IMR-90 (cell line): ENCODE measurements at regions not wholly inside any gene's neighbourhood (a gene's known extent, or its start where the extent isn't known, plus 50 kb on each side); places are given as distances from the start of the nearest gene placed in this dataset.

Experiments
- ATAC-seq: fragments of 200-7000 bp; cut with Tn5 transposase; 2 replicates; pipeline ENCODE4 v1.9.1; 2020; ENCODE audit warnings: low read depth, mild to moderate bottlenecking, moderate library complexity
- BruUV-seq: library from RNA; stranded (reverse); fragments of 400-500 nt; replicated peaks from 2 replicates; lab custom pipeline; 2021; lab: Mats Ljungman, UMichigan
- CTCF ChIA-PET: fragments of 300-600 bp; formaldehyde crosslinking; extraction: SDS; loops from one replicate; lab custom pipeline; 2021; ENCODE audit warnings: antibody characterized with exemption; lab: Yijun Ruan, JAX
- POLR2A ChIA-PET: fragments of 300-600 bp; sonication (Branson Sonifier 250); formaldehyde crosslinking; loops from one replicate; lab custom pipeline; 2022; ENCODE audit warnings: antibody characterized with exemption; ENCODE audit not compliant: unreplicated experiment; lab: Charles Lee
- DNase-seq: peaks from one replicate; pipeline ENCODE4 v3.0.0; 2013
- H2AFZ ChIP-seq: replicated peaks from 2 replicates; pipeline ENCODE3; 2013; ENCODE audit warnings: low read length, mild to moderate bottlenecking; ENCODE audit not compliant: poor library complexity
- H2AK5ac ChIP-seq: 2 replicates; pipeline ENCODE4 v1.6.1; 2013; ENCODE audit warnings: low read depth, low read length, inconsistent platforms
- H2AK9ac ChIP-seq: replicated peaks from 2 replicates; pipeline ENCODE3; 2013; ENCODE audit warnings: mild to moderate bottlenecking, low read depth, low read length, moderate library complexity; ENCODE audit not compliant: poor library complexity
- H2BK120ac ChIP-seq: 2 replicates; pipeline ENCODE4 v1.6.1; 2013; ENCODE audit warnings: low read depth, low read length, inconsistent platforms
- H2BK15ac ChIP-seq: 3 replicates; pipeline ENCODE4 v1.6.1; 2013; ENCODE audit warnings: low read depth, low read length, inconsistent platforms
- H2BK20ac ChIP-seq: 2 replicates; pipeline ENCODE4 v1.6.1; 2013; ENCODE audit warnings: low read depth, mild to moderate bottlenecking, inconsistent platforms, low read length, moderate library complexity
- H2BK5ac ChIP-seq: 2 replicates; pipeline ENCODE4 v1.6.1; 2013; ENCODE audit warnings: mild to moderate bottlenecking, low read depth, low read length, inconsistent platforms; ENCODE audit not compliant: poor library complexity, severe bottlenecking
- H3K14ac ChIP-seq: replicated peaks from 2 replicates; pipeline ENCODE4 v1.6.1; 2013; ENCODE audit warnings: low read depth, low read length, inconsistent platforms
- H3K18ac ChIP-seq: 2 replicates; pipeline ENCODE4 v1.6.1; 2013; ENCODE audit warnings: low read depth, low read length, control low read depth
- H3K23ac ChIP-seq: 2 replicates; pipeline ENCODE4 v1.6.1; 2013; ENCODE audit warnings: low read depth, low read length, inconsistent platforms
- H3K27ac ChIP-seq: 2 replicates; pipeline ENCODE4 v1.5.1; 2013; ENCODE audit warnings: mild to moderate bottlenecking, control low read depth, low read length; ENCODE audit not compliant: insufficient read depth
- H3K27me3 ChIP-seq: 2 replicates; pipeline ENCODE4 v1.6.1; 2013; ENCODE audit warnings: low read length; ENCODE audit not compliant: control insufficient read depth, insufficient read depth
- H3K36me3 ChIP-seq: 2 replicates; pipeline ENCODE4 v1.6.1; 2013; ENCODE audit warnings: low read length, mixed read lengths; ENCODE audit not compliant: control insufficient read depth, insufficient read depth
- H3K4ac ChIP-seq: 2 replicates; pipeline ENCODE4 v1.6.1; 2013; ENCODE audit warnings: low read depth, low read length, inconsistent platforms
- H3K4me1 ChIP-seq: 2 replicates; pipeline ENCODE4 v1.6.1; 2013; ENCODE audit warnings: low read length, mixed read lengths; ENCODE audit not compliant: control insufficient read depth, insufficient read depth
- H3K4me2 ChIP-seq: 2 replicates; pipeline ENCODE4 v1.6.1; 2013; ENCODE audit warnings: low read depth, mild to moderate bottlenecking, control low read depth, low read length, moderate library complexity
- H3K4me3 ChIP-seq: 2 replicates; pipeline ENCODE4 v1.5.1; 2013; ENCODE audit warnings: low read depth, mild to moderate bottlenecking, control low read depth, low read length, moderate library complexity; ENCODE audit not compliant: insufficient read depth
- H3K56ac ChIP-seq: 2 replicates; pipeline ENCODE4 v1.6.1; 2013; ENCODE audit warnings: low read length, inconsistent platforms; ENCODE audit not compliant: insufficient read depth; ENCODE audit errors: extremely low read depth
- H3K79me1 ChIP-seq, 2 experiments: 2 replicates each; pipeline ENCODE4 v1.6.1; 2013; ENCODE audit warnings: low read length in 2 of 2, inconsistent platforms in 1 of 2, low read depth in 1 of 2
- H3K9ac ChIP-seq: 2 replicates; pipeline ENCODE4 v1.6.1; 2013; ENCODE audit warnings: low read depth, low read length, control low read depth
- H3K9me1 ChIP-seq: 2 replicates; pipeline ENCODE4 v1.6.1; 2013; ENCODE audit warnings: low read length, inconsistent platforms; ENCODE audit not compliant: insufficient read depth
- H3K9me3 ChIP-seq: 2 replicates; pipeline ENCODE4 v1.6.1; 2013; ENCODE audit warnings: low read length; ENCODE audit not compliant: control insufficient read depth, insufficient read depth
- H4K20me1 ChIP-seq: 2 replicates; pipeline ENCODE4 v1.6.1; 2013; ENCODE audit warnings: low read length, inconsistent platforms; ENCODE audit not compliant: insufficient read depth
- H4K5ac ChIP-seq: 2 replicates; pipeline ENCODE4 v1.6.1; 2013; ENCODE audit warnings: mild to moderate bottlenecking, low read depth, low read length, control low read depth
- H4K8ac ChIP-seq, 2 experiments: 2 replicates each; pipeline ENCODE4 v1.6.1; 2013; ENCODE audit warnings: low read depth in 2 of 2, low read length in 2 of 2, control low read depth in 1 of 2, inconsistent platforms in 1 of 2
- H4K91ac ChIP-seq: 2 replicates; pipeline ENCODE4 v1.6.1; 2013; ENCODE audit warnings: low read depth, low read length, inconsistent platforms; ENCODE audit not compliant: insufficient read depth
- RCOR1 ChIP-seq: IDR thresholded peaks from 2 replicates; pipeline ENCODE4 v1.6.1; 2012; ENCODE audit warnings: mild to moderate bottlenecking, low read length, improper control_type of control experiment; ENCODE audit not compliant: insufficient replicate concordance
- WGBS, 2 experiments: methylation state at CpG; one replicate each; pipeline versions ENCODE4 v1.1.5 to v1.1.7; 2013; ENCODE audit warnings: missing lambda C conversion rate in 2 of 2; ENCODE audit not compliant: insufficient read length in 1 of 2; ENCODE audit errors: extremely low coverage in 2 of 2; 5-methylcytosine and 5-hydroxymethylcytosine counted together
- dilution Hi-C: fragments of 300-500 bp; cut with HindIII; formaldehyde crosslinking; loops from one replicate; pipeline ENCODE4 v1.14.3; 2018; ENCODE audit warnings: low sequenced_read_pairs; ENCODE audit not compliant: unreplicated experiment
- in situ Hi-C: fragments of 300-500 bp; cut with MboI; formaldehyde crosslinking; loops from 3 replicates; pipeline ENCODE4 v1.14.3; 2019; ENCODE audit warnings: low sequenced_read_pairs, inconsistent platforms, mixed read lengths
- intact Hi-C: fragments of 100-400 bp; cut with micrococcal nuclease; formaldehyde crosslinking; loops from 2 replicates; pipeline ENCODE4 v1.10.0; 2022

- intact Hi-C loops (no loop called here), in situ Hi-C loops (no loop called here), dilution Hi-C loops (no loop called here)
- Histone ChIP-seq H2BK20ac (no peak overlapping the region), H3K4me2 (no peak overlapping the region), H3K4me3 (no peak overlapping the region), H3K27me3 (no peaks in the 10 kb centered on the region), H2BK120ac (no peak overlapping the region), H3K79me1 (no peaks in the 10 kb centered on the region), H4K20me1 (no peaks in the 10 kb centered on the region), H4K8ac (no peak overlapping the region), H2AFZ (no peak overlapping the region), H2BK5ac (no peak overlapping the region), H2AK9ac (no peak overlapping the region), H4K5ac (no peak overlapping the region), H3K18ac (no peak overlapping the region), H2BK15ac (no peak overlapping the region), H3K4ac (no peak overlapping the region), H3K14ac (no peak overlapping the region), H4K91ac (no peak overlapping the region), H3K9me1 (no peaks in the 10 kb centered on the region), H3K23ac (no peak overlapping the region), H3K36me3 (no peaks in the 10 kb centered on the region), H3K4me1 (no peaks in the 10 kb centered on the region), H3K9ac (no peak overlapping the region), H2AK5ac (no peak overlapping the region), H3K56ac (no peak overlapping the region), H3K9me3 (peaks cover 22% of the 10 kb centered on the region), H3K27ac (no peak overlapping the region)
- 68% methylated on average over 4 of the region's 6 CpGs; no CpG with 5 or more reads in 1 of the 2 experiments for WGBS, 2 experiments
- TF ChIP-seq RCOR1: no peak
- ATAC-seq: no peak
- CTCF ChIA-PET: no interaction called here
- POLR2A ChIA-PET: no interaction called here
- no TSS peak for BruUV-seq
- no peak for DNase-seq
Observed at GRCh38 chr19:27859689-27860088, 1353.3 kb downstream of the UQCRFS1 start.
